OCI-LY7 (cell line): ENCODE measurements at regions not wholly inside any gene's neighbourhood (a gene's known extent, or its start where the extent isn't known, plus 50 kb on each side); places are given as distances from the start of the nearest gene placed in this dataset.

Experiments
- BruUV-seq: library from RNA; stranded (reverse); fragments of 400-500 nt; replicated peaks from 2 replicates; lab custom pipeline; 2021; lab: Mats Ljungman, UMichigan
- CTCF ChIA-PET: fragments of 300-600 bp; sonication (Branson Sonifier 250); formaldehyde crosslinking; loops from one replicate; lab custom pipeline; 2022; ENCODE audit warnings: antibody characterized with exemption; ENCODE audit not compliant: unreplicated experiment; lab: Charles Lee
- POLR2A ChIA-PET: fragments of 300-600 bp; sonication (Branson Sonifier 250); formaldehyde crosslinking; loops from one replicate; lab custom pipeline; 2022; ENCODE audit warnings: antibody characterized with exemption; lab: Charles Lee
- DNase-seq: peaks from one replicate; pipeline ENCODE4 v3.0.0-alpha.2; 2015; ENCODE audit warnings: low spot score
- H2AFZ ChIP-seq: fragments of 200-600 bp; sonication (generic), shearing (Covaris generic); 2 replicates; pipeline ENCODE4 v1.6.1; 2014; ENCODE audit warnings: mild to moderate bottlenecking, antibody characterized with exemption, low read length, moderate library complexity
- H3K27ac ChIP-seq: fragments of 200-600 bp; sonication (generic); 2 replicates; pipeline ENCODE4 v1.5.1; 2014; ENCODE audit warnings: mixed run types, low read depth, mild to moderate bottlenecking, moderate library complexity, low read length, inconsistent platforms; ENCODE audit not compliant: poor library complexity, severe bottlenecking
- H3K36me3 ChIP-seq: fragments of 200-600 bp; sonication (generic); 2 replicates; pipeline ENCODE4 v1.6.1; 2014; ENCODE audit warnings: mild to moderate bottlenecking, antibody characterized with exemption, low read length, moderate library complexity, mixed read lengths; ENCODE audit not compliant: insufficient read depth
- H3K4me1 ChIP-seq: fragments of 200-600 bp; sonication (generic); 2 replicates; pipeline ENCODE4 v1.5.1; 2014; ENCODE audit warnings: mild to moderate bottlenecking, low read length; ENCODE audit not compliant: insufficient read depth, poor library complexity, severe bottlenecking
- H3K4me2 ChIP-seq: fragments of 200-600 bp; sonication (generic); 2 replicates; pipeline ENCODE4 v1.6.1; 2014; ENCODE audit warnings: mild to moderate bottlenecking, low read length
- H3K4me3 ChIP-seq: fragments of 200-600 bp; sonication (generic); 2 replicates; pipeline ENCODE4 v1.5.1; 2014; ENCODE audit warnings: mild to moderate bottlenecking, low read depth, low read length; ENCODE audit not compliant: poor library complexity, severe bottlenecking
- H3K79me2 ChIP-seq: fragments of 200-600 bp; sonication (generic); 2 replicates; pipeline ENCODE4 v1.6.1; 2016; ENCODE audit warnings: low read depth, mild to moderate bottlenecking, low read length, moderate library complexity, mixed read lengths; ENCODE audit not compliant: insufficient read depth
- H3K9me2 ChIP-seq: fragments of 200-600 bp; sonication (generic); 2 replicates; pipeline ENCODE4 v1.6.1; 2016; ENCODE audit warnings: mild to moderate bottlenecking, low read length, mixed read lengths; ENCODE audit not compliant: insufficient read depth
- H3K9me3 ChIP-seq: fragments of 200-600 bp; sonication (generic); 2 replicates; pipeline ENCODE4 v1.6.1; 2014; ENCODE audit warnings: mild to moderate bottlenecking, mixed run types, low read length, mixed read lengths
- H4K20me1 ChIP-seq: fragments of 200-600 bp; sonication (generic); 2 replicates; pipeline ENCODE4 v1.6.1; 2014; ENCODE audit warnings: mild to moderate bottlenecking, antibody characterized with exemption, low read length, moderate library complexity, mixed read lengths; ENCODE audit not compliant: insufficient read depth
- CTCF ChIP-seq: fragments of 200-600 bp; sonication (generic); conservative IDR thresholded peaks from 2 replicates; pipeline ENCODE4 v1.5.1; 2014; ENCODE audit warnings: mild to moderate bottlenecking, antibody characterized with exemption, low read length, moderate library complexity, mixed read lengths
- EZH2phosphoT487 ChIP-seq: fragments of 200-600 bp; sonication (generic); IDR thresholded peaks from 2 replicates; pipeline ENCODE4 v1.6.1; 2018; ENCODE audit warnings: low read depth, borderline replicate concordance, mild to moderate bottlenecking, mixed run types, antibody characterized with exemption, low read length, moderate library complexity, mixed read lengths
- intact Hi-C: fragments of 100-400 bp; cut with micrococcal nuclease; formaldehyde crosslinking; loops from one replicate; pipeline ENCODE4 v1.10.0; 2022; ENCODE audit not compliant: unreplicated experiment

- H3K9me2 ChIP-seq: no peaks in the 10 kb centered on the region
- POLR2A ChIA-PET: interaction anchor here (0.7 to 2.7 kb wide), 6 partner anchors 13 to 276 kb away, joined by 3 to 24 read pairs (median 8); no protein-coding TSS in a partner anchor
- peak overlapping the region; percentile 70 for H3K4me3 ChIP-seq
- peaks cover 80% of the 10 kb centered on the region for H3K4me1 ChIP-seq
- H3K4me2 ChIP-seq: peak overlapping the region; percentile 89
- H3K79me2 ChIP-seq: no peaks in the 10 kb centered on the region
- CTCF ChIA-PET: interaction anchor here (1.4 kb wide), 1 partner anchor 13 kb away, joined by 3 read pairs; no protein-coding TSS in a partner anchor
- DNase-seq: no peak
- no peaks in the 10 kb centered on the region for H4K20me1 ChIP-seq
- BruUV-seq: TSS peak; percentile 22
- no peaks in the 10 kb centered on the region for H3K36me3 ChIP-seq
- H3K27ac ChIP-seq: peak overlapping the region; percentile 97
- H2AFZ ChIP-seq: peak overlapping the region; percentile 87; the same call in 1 of the 2 replicates
- no peaks in the 10 kb centered on the region for H3K9me3 ChIP-seq
- intact Hi-C loops: loop anchor here (1.0 to 2.0 kb wide), 3 partner anchors 59 to 282 kb away; no protein-coding TSS in a partner anchor
- TF ChIP-seq CTCF: no peak
- TF ChIP-seq EZH2phosphoT487: no peak
These were observed 137.5 kb downstream of the TMCO5A start for GRCh38 chr15:38072007-38072347.

- Histone ChIP-seq H3K4me1 (peaks cover 86% of the 10 kb centered on the region), H3K36me3 (no peaks in the 10 kb centered on the region), H2AFZ (peak overlapping the region; percentile 87), H3K4me2 (peak overlapping the region; percentile 89), H4K20me1 (no peaks in the 10 kb centered on the region), H3K79me2 (no peaks in the 10 kb centered on the region), H3K27ac (peak overlapping the region; percentile 97), H3K4me3 (peak overlapping the region; percentile 70), H3K9me2 (no peaks in the 10 kb centered on the region), H3K9me3 (no peaks in the 10 kb centered on the region)
- intact Hi-C loops: loop anchor here (1.0 to 2.0 kb wide), 5 partner anchors 58 to 282 kb away; no protein-coding TSS in a partner anchor
- ChIA-PET POLR2A (interaction anchor here (0.7 to 2.7 kb wide), 10 partner anchors 12 to 275 kb away, joined by 3 to 24 read pairs (median 5); partner anchors contain the start of gene SPRED1), CTCF (interaction anchor here (1.4 kb wide), 1 partner anchor 12 kb away, joined by 3 read pairs; no protein-coding TSS in a partner anchor)
- TF ChIP-seq EZH2phosphoT487 (no peak), CTCF (peak; percentile 71)
- BruUV-seq: no TSS peak
- DNase-seq: peak; percentile 92
These were observed 138.1 kb downstream of the TMCO5A start for GRCh38 chr15:38072348-38073177.
